ENCODE measurements at regions not wholly inside any gene's neighbourhood (a gene's known extent, or its start where the extent isn't known, plus 50 kb on each side); places are given as distances from the start of the nearest gene placed in this dataset.
"Not testable (repeated sequence)": the region's sequence is repeated elsewhere in the genome, so short reads cannot be mapped to it uniquely, and the experiment has no call there.

- H3K27me3 ChIP-seq; H3K27ac ChIP-seq; H3K36me3 ChIP-seq; H3K4me1 ChIP-seq; H3K9me3 ChIP-seq; intact Hi-C loops (cut with DNase I); DNase-seq; H3K4me3 ChIP-seq: not testable (repeated sequence)
- WGBS, 4 donors, result no CpG with 5 or more reads among the region's 22 CpGs
- peak; percentile 44 to 83 (median 80) for ATAC-seq
These were observed 2144.1 kb upstream of the TPTE start for GRCh38 chr21:8377093-8377841.

- DNase-seq; H3K4me1 ChIP-seq; H3K9me3 ChIP-seq; H3K27me3 ChIP-seq; H3K36me3 ChIP-seq; intact Hi-C loops (cut with DNase I); H3K27ac ChIP-seq; H3K4me3 ChIP-seq: not testable (repeated sequence)
- ATAC-seq, result peak; percentile 42 to 69 (median 64)
- WGBS, 4 donors, result no CpG with 5 or more reads among the region's 21 CpGs
These were observed 2140.8 kb upstream of the TPTE start for GRCh38 chr21:8380419-8381079.

- peak; percentile 42 to 100 (median 98) for ATAC-seq
- no CpG with 5 or more reads among the region's 107 CpGs for WGBS, 4 donors
- not testable (repeated sequence) for H3K27me3 ChIP-seq
These were observed 2133.0 kb upstream of the TPTE start for GRCh38 chr21:8388169-8388939.

GRCh38 chr21:8388940-8389238 is 2132.5 kb upstream of the TPTE start:
- H3K27ac ChIP-seq; intact Hi-C loops (cut with DNase I); H3K4me1 ChIP-seq; H3K36me3 ChIP-seq; DNase-seq; H3K27me3 ChIP-seq; ATAC-seq; H3K9me3 ChIP-seq; H3K4me3 ChIP-seq: not testable (repeated sequence)
- WGBS, 4 donors, result no CpG with 5 or more reads among the region's 40 CpGs

More at GRCh38 chr21:8388169-8388939, 2133.0 kb upstream of the TPTE start:
- H3K27ac ChIP-seq; H3K4me3 ChIP-seq; intact Hi-C loops (cut with DNase I); DNase-seq; H3K9me3 ChIP-seq; H3K4me1 ChIP-seq; H3K36me3 ChIP-seq: not testable (repeated sequence)

- H3K36me3 ChIP-seq; H3K27me3 ChIP-seq; H3K4me1 ChIP-seq; H3K27ac ChIP-seq; DNase-seq; intact Hi-C loops (cut with DNase I); ATAC-seq; H3K4me3 ChIP-seq; H3K9me3 ChIP-seq: not testable (repeated sequence)
- no CpG with 5 or more reads among the region's 97 CpGs for WGBS, 4 donors
These were observed 2130.7 kb upstream of the TPTE start for GRCh38 chr21:8390550-8391171.

GRCh38 chr21:8394380-8394779 is 2127.0 kb upstream of the TPTE start:
- H3K27me3 ChIP-seq; ATAC-seq; H3K27ac ChIP-seq; H3K4me3 ChIP-seq; H3K4me1 ChIP-seq; H3K36me3 ChIP-seq; H3K9me3 ChIP-seq; DNase-seq; intact Hi-C loops (cut with DNase I): not testable (repeated sequence)
- no CpG with 5 or more reads among the region's 59 CpGs for WGBS, 4 donors

GRCh38 chr21:8395992-8396391 is 2125.4 kb upstream of the TPTE start:
- WGBS, 4 donors, result no CpG with 5 or more reads among the region's 71 CpGs
- intact Hi-C loops (cut with DNase I); H3K4me3 ChIP-seq; H3K4me1 ChIP-seq; ATAC-seq; H3K9me3 ChIP-seq; H3K27ac ChIP-seq; H3K27me3 ChIP-seq; H3K36me3 ChIP-seq; DNase-seq: not testable (repeated sequence)

GRCh38 chr21:8398870-8399437 is 2122.4 kb upstream of the TPTE start:
- peak in 1 of 4 donors; percentile 72 for ATAC-seq
- H3K27ac ChIP-seq; H3K27me3 ChIP-seq; DNase-seq; H3K9me3 ChIP-seq; H3K36me3 ChIP-seq; H3K4me1 ChIP-seq; intact Hi-C loops (cut with DNase I); H3K4me3 ChIP-seq: not testable (repeated sequence)
- no CpG with 5 or more reads among the region's 66 CpGs for WGBS, 4 donors

GRCh38 chr21:8399866-8400265 is 2121.5 kb upstream of the TPTE start:
- H3K9me3 ChIP-seq; H3K36me3 ChIP-seq; intact Hi-C loops (cut with DNase I); H3K4me1 ChIP-seq; ATAC-seq; H3K27ac ChIP-seq; H3K27me3 ChIP-seq; H3K4me3 ChIP-seq; DNase-seq: not testable (repeated sequence)
- no CpG with 5 or more reads among the region's 67 CpGs for WGBS, 4 donors

GRCh38 chr21:8401799-8402198 is 2119.6 kb upstream of the TPTE start:
- intact Hi-C loops (cut with DNase I); H3K27ac ChIP-seq; H3K27me3 ChIP-seq; H3K36me3 ChIP-seq; ATAC-seq; H3K9me3 ChIP-seq; DNase-seq; H3K4me3 ChIP-seq; H3K4me1 ChIP-seq: not testable (repeated sequence)
- no CpG with 5 or more reads among the region's 66 CpGs for WGBS, 4 donors

Data from heart left ventricle (tissue), 16 donors.